ENCODE measurements at regions not wholly inside any gene's neighbourhood (a gene's known extent, or its start where the extent isn't known, plus 50 kb on each side); places are given as distances from the start of the nearest gene placed in this dataset.

DNA sequence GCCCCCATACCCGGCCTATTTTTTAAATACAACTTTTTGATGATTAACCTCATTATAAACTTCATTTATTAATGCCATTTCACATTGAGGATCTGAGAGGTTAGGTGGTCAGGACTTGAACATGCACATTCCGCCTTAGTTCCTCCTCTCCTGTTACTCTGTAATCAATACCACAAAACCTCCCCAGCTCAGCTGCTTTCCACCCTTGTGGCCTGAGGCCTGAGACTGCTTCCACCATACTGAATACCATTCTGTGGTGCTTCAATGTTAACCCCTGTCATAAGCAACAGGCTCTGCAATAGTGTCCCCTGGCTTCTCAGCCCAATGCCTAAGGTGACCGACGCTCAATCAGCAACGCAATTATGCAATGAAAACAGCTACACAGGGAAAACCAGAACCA, 405.4 kb downstream of the ETS1 start:
- no peak for DNase-seq

DNA sequence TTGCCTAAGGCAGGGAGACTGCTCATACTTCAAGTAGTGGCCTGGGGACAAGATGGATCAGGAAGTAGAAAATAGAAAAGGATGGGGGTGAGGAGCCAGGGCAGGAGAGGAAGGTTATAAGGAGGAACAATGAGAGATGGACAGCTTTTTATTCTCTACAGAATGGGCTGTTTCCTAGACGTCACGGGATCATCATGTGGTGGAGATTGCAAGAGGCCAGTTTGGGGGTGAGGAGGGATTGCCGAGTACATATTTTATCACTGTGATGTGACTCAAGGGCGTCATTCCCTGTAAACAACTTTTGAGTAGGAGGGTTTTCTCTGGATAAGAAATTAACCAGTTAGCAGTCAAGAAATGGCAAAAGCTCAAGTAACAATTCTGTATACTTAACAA, 406.3 kb downstream of the ETS1 start:
- no peak for DNase-seq

DNA sequence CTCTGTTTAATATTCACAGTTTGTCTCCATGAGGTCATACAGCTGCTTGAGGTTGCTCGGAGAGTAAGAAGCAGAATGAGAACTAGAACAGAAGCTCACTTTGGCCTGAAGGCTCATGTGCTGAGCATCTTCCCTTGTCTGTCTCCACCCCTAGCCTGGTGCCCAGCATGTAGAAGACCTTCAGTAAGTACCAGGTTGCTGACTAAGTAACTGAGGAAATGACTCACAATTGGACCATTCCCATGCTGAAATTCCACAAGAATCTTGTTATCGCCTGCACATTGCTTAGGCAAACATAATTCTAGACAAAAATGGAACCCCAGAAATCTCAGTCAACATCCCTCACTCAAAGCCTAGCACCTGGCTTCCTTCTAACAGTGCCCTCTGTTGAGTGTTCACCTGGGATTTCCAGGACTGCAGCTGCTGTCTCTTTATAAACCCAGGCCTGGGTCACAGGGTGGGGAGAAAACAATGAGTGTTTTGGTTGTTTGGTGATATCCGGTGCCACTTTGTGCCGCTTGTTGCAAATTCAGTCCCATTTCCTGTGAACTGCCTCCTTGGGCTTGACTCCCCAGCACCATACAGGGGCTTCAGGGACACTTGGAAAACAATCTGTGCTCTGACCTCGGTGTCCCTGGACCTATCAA, 406.8 kb downstream of the ETS1 start:
- DNase-seq = no peak

DNA sequence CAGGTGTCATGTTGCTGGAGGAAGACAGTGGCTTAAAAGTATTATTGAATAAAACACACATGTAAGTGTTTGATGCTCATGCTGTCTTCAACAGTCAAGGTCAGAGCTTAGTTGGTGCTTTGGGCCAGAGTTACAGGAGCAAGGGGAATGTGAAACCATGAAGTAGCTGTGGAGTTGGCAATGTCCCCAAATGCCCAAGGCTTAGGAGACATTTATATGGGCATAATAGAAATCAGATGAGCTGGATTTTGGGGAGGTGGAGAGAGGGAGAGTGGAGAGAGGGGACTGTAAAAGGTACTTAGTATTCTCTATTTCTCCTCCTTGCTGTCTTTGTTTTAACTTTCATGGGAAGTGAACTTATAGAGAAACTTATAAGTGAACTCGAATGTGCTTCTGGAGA, 407.8 kb downstream of the ETS1 start:
- no peak for DNase-seq

DNA sequence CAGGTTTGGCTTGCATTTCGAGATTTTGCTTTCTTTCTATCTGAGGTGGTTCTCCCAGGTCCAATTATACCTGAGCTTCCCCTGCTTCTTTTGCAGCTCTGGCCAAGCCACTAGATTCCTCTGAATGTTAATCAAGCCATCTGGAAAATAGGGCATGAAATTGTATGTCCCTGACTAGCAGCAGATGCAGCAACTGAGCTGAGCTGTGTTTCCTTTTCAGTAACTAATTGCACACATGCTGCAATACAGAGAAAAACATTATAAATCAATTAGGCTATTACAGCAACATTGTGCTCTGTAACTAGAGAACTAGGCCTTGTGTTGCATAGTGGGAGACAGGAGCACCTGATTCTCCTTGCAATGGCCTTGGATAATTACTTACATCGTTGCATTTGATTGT, 408.3 kb downstream of the ETS1 start:
- no peak for DNase-seq

DNA sequence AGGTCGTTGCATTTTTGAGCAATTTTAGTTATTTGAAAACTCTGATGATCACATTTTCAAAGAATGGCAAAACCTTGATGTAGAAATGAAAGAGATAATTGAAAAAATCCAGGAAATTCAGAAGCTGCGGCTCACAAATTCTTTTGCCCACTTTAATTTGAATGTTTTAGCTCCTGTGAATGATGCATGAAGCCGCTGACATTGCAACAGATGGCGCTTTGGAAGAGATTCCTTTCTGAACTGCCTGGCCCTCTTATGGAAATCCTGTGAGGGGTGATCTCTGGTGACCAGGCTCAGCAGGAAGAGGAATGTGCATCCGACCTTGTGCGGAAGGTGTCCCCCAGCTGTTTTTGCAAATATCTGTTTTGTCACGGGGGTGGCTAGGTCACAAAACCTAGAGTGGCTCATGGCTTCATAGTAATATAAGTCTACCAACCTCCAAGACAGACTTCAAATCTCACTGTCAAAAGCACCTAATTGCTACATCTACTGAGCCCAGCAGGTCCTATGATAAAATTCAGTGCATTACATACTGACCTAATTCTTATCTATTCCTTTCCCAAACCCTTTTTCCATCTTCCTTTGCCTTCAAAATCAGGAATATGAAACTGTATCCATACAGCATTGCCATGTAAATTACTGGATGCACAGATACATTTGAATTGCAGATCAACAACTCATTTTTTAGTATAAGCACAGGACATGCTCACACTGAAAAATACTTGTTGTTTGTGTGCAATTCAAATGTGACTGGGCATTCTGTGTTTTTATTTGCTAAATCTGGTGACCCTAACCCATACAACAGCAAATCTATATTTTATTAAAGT, 412.7 kb downstream of the ETS1 start:
- no peak for DNase-seq

DNA sequence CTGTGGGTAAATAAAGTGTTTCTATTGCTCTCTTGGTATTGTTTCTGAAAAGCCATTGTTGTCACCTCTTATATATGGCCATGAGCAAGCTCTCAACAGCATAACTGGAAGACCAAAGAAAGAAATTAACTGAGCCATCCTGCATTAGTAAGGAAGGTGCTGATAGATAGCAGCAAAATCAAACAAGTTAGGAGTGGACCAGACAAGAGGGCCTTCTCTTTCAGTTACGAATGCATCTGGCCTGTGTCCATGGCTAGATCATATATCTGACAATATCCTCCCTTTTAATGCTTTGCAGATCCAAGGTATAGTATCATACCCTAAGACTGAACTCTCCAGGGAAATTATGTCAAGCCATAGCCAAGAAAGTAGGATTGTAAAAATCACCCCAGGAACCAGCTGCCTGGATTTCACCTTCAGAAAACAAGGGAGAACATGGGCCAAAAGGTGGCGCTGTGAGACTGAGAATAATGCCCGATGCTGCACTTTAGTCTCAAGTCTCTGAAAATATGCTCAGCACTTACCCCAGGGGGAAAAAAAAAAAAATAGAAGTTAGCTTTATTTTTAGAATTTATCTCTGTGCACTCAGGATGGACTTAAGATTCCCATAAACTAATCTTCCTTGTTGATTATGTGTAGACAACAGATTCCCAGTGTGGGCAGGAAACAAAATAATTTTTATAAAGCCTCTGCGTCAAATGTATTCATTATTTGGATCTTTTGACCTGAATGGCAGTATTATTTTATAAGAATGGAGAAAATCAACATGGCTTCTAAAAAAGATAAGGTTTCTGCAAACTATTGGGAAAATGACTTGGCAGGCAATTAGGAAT, 415.1 kb downstream of the ETS1 start:
- peak; percentile 79 for DNase-seq

GRCh38 chr11:128171506-128171905, 415.9 kb downstream of the ETS1 start:
- DNase-seq = no peak

DNA sequence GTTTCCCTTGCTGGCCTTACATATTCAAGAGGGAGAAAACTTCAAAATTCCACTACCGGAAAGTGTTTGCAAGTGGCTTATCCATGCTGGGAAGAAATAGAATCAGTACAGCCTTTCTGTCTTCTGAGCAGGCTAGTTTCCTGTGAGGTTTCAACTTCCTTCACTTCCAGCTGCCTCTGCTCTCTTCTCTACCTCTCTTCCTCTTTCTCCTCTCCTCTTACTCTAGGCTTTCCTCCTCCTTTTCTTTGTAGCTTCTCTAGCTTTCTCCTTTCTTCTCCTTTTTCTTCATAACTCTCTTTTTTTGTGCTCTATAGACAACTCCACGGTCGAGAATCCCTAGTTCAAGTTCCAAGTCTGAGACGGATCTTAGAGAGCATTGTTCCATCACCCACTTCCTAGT, 421.8 kb downstream of the ETS1 start:
- peak; percentile 13 for DNase-seq

DNA sequence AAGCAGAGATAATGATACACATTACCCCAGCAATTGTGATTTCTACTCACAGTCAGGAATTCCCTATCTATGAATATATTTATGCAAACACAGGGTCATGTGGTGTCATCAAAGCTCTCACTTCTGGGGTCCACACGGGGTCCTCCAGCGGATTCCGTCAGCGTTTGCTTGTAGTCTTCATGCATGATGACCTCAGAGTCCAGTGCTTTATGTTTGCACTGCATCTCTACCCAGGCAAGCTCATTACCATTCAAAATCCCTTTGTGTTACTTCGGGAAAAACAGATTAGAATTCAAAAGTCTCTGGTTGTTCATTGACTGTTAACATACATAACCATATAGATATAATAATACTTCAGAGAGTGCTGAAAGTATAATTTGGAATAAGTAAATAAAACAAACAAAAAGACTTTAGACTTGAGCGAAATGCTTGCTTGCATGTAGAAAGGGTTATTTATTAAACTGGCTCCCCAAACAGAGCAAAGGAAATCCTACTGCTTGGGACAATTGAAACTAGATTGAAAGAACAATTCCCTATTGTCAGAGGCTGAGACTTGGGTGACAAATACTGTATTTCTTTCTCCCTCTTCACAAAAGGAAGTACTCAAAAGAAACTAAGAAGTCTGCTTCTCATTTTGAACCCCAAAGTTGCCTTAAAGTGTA, 423.1 kb downstream of the ETS1 start:
- peak; percentile 7 for DNase-seq

- DNase-seq = no peak
Observed at GRCh38 chr11:128161994-128162393, 425.4 kb downstream of the ETS1 start.

DNA sequence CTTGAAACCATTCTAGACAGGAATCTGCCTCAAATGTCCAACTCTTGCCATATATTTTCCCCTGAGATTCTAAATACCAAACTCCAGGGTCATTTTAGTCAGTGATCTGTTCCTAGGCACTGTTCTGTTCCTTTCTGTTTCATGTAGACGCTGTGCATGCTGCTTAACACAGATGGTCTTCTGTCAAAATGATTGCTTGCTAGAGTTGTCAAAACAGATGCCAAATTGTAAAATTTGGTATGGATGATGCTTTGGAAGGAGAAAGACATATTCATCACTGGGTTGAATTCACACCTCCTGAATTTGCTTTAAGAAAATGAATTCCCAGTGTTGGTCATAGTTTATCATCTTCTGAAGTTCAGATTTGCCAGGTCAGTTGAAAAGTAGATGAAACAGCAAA, 425.9 kb downstream of the ETS1 start:
- no peak for DNase-seq

DNA sequence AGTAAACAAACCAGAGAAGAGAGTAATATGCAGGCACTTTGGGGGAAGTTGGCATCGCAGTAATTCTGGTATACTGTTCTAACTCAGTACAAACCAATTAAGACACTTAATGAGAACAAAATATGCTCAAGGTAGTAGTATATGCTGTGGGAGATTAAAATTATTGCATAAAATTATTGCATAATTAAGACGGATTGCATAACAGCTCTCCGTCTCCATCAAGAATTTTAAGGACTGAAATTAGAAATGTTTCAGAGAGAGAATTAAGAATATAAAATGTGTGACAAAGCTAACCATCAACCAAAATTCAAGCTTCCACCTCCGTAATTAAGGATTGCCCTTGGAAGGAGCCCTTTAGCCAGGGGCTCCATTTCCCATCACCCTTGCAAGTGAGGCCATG, 428.5 kb downstream of the ETS1 start:
- DNase-seq = no peak

DNA sequence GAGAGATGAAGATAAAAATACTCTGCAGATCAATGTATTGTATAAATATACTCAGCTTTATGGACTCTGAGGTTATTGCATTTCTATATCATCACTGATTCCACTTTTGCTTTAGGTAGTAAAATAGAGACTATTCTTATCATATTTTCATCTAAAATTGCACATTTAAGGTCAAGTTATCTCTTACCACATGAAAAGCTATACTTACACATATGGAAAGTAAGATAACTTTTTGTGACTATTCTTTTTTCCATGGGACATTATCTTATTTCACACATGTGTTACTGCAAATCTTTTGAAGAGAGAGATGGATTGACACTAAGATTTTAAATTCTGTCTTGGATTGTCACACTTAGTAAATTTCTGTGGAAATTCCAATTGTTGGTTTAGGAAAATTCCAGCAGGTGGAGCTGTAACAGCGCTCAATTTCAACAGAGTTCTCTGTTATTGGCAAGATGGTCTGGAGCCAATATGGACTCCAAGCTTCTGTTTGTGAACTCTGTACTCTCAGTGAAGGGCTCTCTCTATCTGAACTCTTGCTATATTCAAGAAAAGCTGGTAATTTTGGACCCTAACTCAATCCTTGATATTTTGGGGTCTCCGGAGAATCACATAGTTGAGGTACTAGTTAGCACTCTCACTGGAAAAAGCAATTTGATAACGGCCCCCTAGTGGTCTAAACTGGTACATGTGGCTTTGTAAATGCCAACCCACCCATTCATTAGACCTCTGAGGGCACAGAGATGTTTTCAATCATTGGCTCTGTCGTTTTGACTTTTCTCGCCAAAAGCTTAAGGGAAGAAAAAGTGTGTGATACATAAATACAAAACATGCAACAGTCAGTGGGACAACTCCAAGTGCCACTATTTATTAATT, 429.7 kb downstream of the ETS1 start:
- DNase-seq = peak; percentile 79

DNA sequence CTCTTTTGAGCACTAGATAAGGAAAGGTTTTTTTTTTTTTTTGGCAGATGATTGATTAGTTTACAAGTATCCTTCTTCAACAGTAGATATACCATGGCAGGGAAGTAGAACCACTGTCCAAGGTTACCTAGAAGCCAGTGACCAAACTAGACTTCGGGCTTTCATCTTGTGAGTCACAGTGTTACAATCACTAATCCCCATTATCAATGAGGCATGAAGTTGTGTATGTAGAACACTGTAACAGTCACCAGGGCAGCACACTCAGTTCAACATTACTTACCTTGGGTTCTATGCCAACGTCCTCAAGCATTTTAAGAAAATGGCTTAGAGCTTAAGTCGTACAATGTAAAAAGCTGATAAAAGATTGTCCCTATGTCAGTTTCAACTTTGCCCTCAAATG, 430.9 kb downstream of the ETS1 start:
- DNase-seq = no peak

DNA sequence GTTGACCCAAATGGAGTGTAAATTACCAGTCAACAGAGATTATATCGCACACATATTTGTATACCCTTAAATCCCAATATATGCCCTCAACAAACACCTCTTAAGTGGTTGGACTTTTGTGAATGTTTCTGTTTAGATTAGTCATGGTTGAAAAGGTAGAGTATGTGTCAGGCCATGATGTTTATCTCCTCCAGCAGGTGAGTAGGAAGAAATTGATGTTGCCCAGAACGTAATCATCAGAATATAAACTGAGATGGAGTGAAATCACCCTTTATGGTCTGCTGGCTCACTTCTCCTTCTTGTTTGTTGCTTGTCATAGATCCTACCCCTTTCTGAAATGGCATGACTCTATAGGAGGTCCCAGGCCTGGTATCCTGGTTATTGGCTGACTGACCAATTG, 431.8 kb downstream of the ETS1 start:
- DNase-seq = no peak

DNA sequence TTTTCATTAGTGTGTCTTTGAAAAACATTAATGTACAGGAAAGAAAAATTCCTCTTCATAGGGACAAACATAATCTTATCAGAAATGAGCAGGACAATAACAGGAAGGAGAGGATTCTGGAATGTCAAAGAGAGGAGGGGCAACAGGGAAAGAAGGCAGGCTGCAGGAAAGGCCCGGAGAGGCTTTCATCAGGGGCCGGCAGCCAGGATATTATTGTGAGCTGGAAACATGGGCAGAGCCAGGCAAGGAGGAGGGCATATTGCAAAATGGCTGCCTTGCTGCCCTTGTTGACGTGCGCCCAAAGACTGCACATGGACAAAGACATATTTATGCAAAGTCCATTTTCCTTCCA, 433.7 kb downstream of the ETS1 start:
- DNase-seq = no peak

GRCh38 chr11:128152796-128153696, 434.3 kb downstream of the ETS1 start:
- no peak for DNase-seq

- no peak for DNase-seq
Observed at GRCh38 chr11:128151780-128152179, 435.6 kb downstream of the ETS1 start.

DNA sequence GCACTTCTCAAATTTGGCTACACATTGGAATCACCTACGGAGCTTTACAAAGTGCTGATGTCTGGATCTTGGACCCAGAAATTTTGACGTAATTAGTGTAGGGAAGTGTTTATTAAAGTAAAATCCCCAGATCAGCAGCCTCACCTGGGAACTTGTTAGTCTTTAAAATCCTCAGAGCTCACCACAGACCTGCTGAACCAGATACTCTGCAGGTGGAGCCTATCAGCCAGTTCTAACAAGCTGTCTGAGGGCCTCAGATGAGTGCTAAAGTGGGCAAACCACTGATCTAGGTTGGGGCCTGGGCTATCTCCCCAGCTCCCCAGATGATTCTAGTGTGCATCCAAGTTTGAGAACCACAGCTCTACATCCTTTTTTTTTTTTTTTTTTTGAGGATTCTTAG, 436.0 kb downstream of the ETS1 start:
- DNase-seq = no peak

- no peak for DNase-seq
Observed at GRCh38 chr11:128148208-128148607, 439.1 kb downstream of the ETS1 start.
